CD4-positive, alpha-beta memory T cell (primary cell): ENCODE measurements at regions not wholly inside any gene's neighbourhood (a gene's known extent, or its start where the extent isn't known, plus 50 kb on each side); places are given as distances from the start of the nearest gene placed in this dataset.

ENCODE experiments used
- CTCF ChIA-PET: fragments of 350-600 bp; sonication (Branson Sonifier 250); formaldehyde crosslinking; loops from one replicate; lab custom pipeline; 2021; ENCODE audit warnings: inconsistent platforms; ENCODE audit not compliant: partially characterized antibody; lab: Charles Lee
- POLR2A ChIA-PET: fragments of 350-600 bp; sonication (Branson Sonifier 250); formaldehyde crosslinking; loops from one replicate; lab custom pipeline; 2021; ENCODE audit not compliant: partially characterized antibody; lab: Charles Lee
- DNase-seq, 5 donors: peaks; one replicate each; pipeline versions ENCODE4 v3.0.0 to v3.0.0-alpha.2; 2020 to 2022; ENCODE audit warnings: mixed read lengths in 1 of 5
- H3K27ac ChIP-seq: one replicate; pipeline ENCODE4 v1.7.0; 2013; ENCODE audit warnings: low read depth, low read length
- H3K27me3 ChIP-seq: 2 replicates; pipeline ENCODE4 v1.7.0; 2013; ENCODE audit warnings: mild to moderate bottlenecking, low read length, moderate library complexity; ENCODE audit not compliant: insufficient read depth
- H3K36me3 ChIP-seq: 2 replicates; pipeline ENCODE4 v1.7.0; 2013; ENCODE audit warnings: mild to moderate bottlenecking, low read length, moderate library complexity; ENCODE audit not compliant: insufficient read depth
- H3K4me1 ChIP-seq: 2 replicates; pipeline ENCODE4 v1.7.0; 2013; ENCODE audit warnings: mild to moderate bottlenecking, low read length, moderate library complexity; ENCODE audit not compliant: insufficient read depth
- H3K4me3 ChIP-seq, 2 donors: one replicate each; pipeline ENCODE4 v1.7.0; 2013; ENCODE audit warnings: low read length in 2 of 2, mild to moderate bottlenecking in 1 of 2
- H3K9me3 ChIP-seq, 2 donors: one replicate each; pipeline ENCODE4 v1.7.0; 2013; ENCODE audit warnings: low read length in 2 of 2, control low read depth in 1 of 2; ENCODE audit not compliant: control insufficient read depth in 1 of 2
- H3K27ac Mint-ChIP-seq, 7 donors: one replicate each; pipeline ENCODE4 v1.8.0; 2020 to 2021; ENCODE audit warnings: mixed read lengths in 7 of 7, mild to moderate bottlenecking in 6 of 7, inconsistent platforms in 3 of 7, moderate library complexity in 3 of 7
- H3K27me3 Mint-ChIP-seq, 2 donors: one replicate each; pipeline ENCODE4 v1.8.0; 2020 to 2021; ENCODE audit warnings: mixed read lengths in 2 of 2
- H3K36me3 Mint-ChIP-seq, 2 donors: one replicate each; pipeline ENCODE4 v1.8.0; 2020 to 2021; ENCODE audit warnings: mixed read lengths in 2 of 2, inconsistent platforms in 1 of 2, mild to moderate bottlenecking in 1 of 2
- H3K4me1 Mint-ChIP-seq, 4 donors: one replicate each; pipeline ENCODE4 v1.8.0; 2020 to 2021; ENCODE audit warnings: mixed read lengths in 4 of 4, mild to moderate bottlenecking in 1 of 4
- H3K4me3 Mint-ChIP-seq, 8 donors: one replicate each; pipeline ENCODE4 v1.8.0; 2020 to 2021; ENCODE audit warnings: mixed read lengths in 8 of 8, mild to moderate bottlenecking in 7 of 8, moderate library complexity in 6 of 8, inconsistent platforms in 3 of 8
- H3K9me3 Mint-ChIP-seq, 8 donors: one replicate each; pipeline ENCODE4 v1.8.0; 2020 to 2021; ENCODE audit warnings: mixed read lengths in 8 of 8, mild to moderate bottlenecking in 5 of 8, inconsistent platforms in 3 of 8, moderate library complexity in 1 of 8
- intact Hi-C: fragments of 100-400 bp; cut with micrococcal nuclease; formaldehyde crosslinking; loops from one replicate; pipeline ENCODE4 v1.15.1; 2023

- no peak overlapping the region for H3K27ac ChIP-seq
- no peaks in the 10 kb centered on the region for H3K36me3 ChIP-seq
- H3K4me1 ChIP-seq: no peaks in the 10 kb centered on the region
- H3K4me1 Mint-ChIP-seq: no peaks in the 10 kb centered on the region
- no peaks in the 10 kb centered on the region for H3K27me3 Mint-ChIP-seq
- POLR2A ChIA-PET: no interaction called here
- H3K9me3 Mint-ChIP-seq: no peaks in the 10 kb centered on the region
- no peaks in the 10 kb centered on the region for H3K36me3 Mint-ChIP-seq
- H3K27me3 ChIP-seq: no peaks in the 10 kb centered on the region
- no peak overlapping the region for H3K4me3 ChIP-seq
- no peaks in the 10 kb centered on the region for H3K9me3 ChIP-seq
- CTCF ChIA-PET: no interaction called here
- intact Hi-C loops: no loop called here
- no peak overlapping the region for H3K4me3 Mint-ChIP-seq
- H3K27ac Mint-ChIP-seq: no peak overlapping the region
- DNase-seq: no peak
Observed at GRCh38 chr13:38539632-38540031, 147.2 kb upstream of the FREM2 start.

GRCh38 chr13:38542601-38543000 is 144.3 kb upstream of the FREM2 start:
- Histone ChIP-seq H3K27me3 (no peaks in the 10 kb centered on the region), H3K4me3 (no peak overlapping the region), H3K4me1 (no peaks in the 10 kb centered on the region), H3K9me3 (no peaks in the 10 kb centered on the region), H3K27ac (no peak overlapping the region), H3K36me3 (no peaks in the 10 kb centered on the region)
- POLR2A ChIA-PET: no interaction called here
- Mint-ChIP-seq H3K4me3 (no peak overlapping the region), H3K9me3 (no peaks in the 10 kb centered on the region), H3K27ac (no peak overlapping the region), H3K4me1 (no peaks in the 10 kb centered on the region), H3K36me3 (no peaks in the 10 kb centered on the region), H3K27me3 (no peaks in the 10 kb centered on the region)
- intact Hi-C loops: no loop called here
- CTCF ChIA-PET: no interaction called here
- DNase-seq: no peak

- Histone ChIP-seq H3K9me3 (no peaks in the 10 kb centered on the region), H3K4me1 (no peaks in the 10 kb centered on the region), H3K36me3 (no peaks in the 10 kb centered on the region), H3K27me3 (no peaks in the 10 kb centered on the region), H3K27ac (no peak overlapping the region), H3K4me3 (no peak overlapping the region)
- intact Hi-C loops: no loop called here
- H3K4me3 Mint-ChIP-seq: no peak overlapping the region
- CTCF ChIA-PET: no interaction called here
- H3K36me3 Mint-ChIP-seq: no peaks in the 10 kb centered on the region
- DNase-seq: no peak
- H3K9me3 Mint-ChIP-seq: no peaks in the 10 kb centered on the region
- POLR2A ChIA-PET: no interaction called here
- no peak overlapping the region for H3K27ac Mint-ChIP-seq
- H3K27me3 Mint-ChIP-seq: no peaks in the 10 kb centered on the region
- H3K4me1 Mint-ChIP-seq: no peaks in the 10 kb centered on the region
Observed at GRCh38 chr13:38543561-38543960, 143.3 kb upstream of the FREM2 start.

GRCh38 chr13:38563739-38564138 is 123.1 kb upstream of the FREM2 start:
- H3K27ac Mint-ChIP-seq: no peak overlapping the region
- Histone ChIP-seq H3K9me3 (no peaks in the 10 kb centered on the region), H3K27me3 (no peaks in the 10 kb centered on the region), H3K27ac (no peak overlapping the region), H3K36me3 (no peaks in the 10 kb centered on the region), H3K4me3 (no peak overlapping the region), H3K4me1 (no peaks in the 10 kb centered on the region)
- POLR2A ChIA-PET: no interaction called here
- CTCF ChIA-PET: no interaction called here
- DNase-seq: no peak
- intact Hi-C loops: no loop called here
- no peak overlapping the region for H3K4me3 Mint-ChIP-seq
- peaks cover 0 to 2% (median under 1%) of the 10 kb centered on the region in 4 donors for H3K4me1 Mint-ChIP-seq
- no peaks in the 10 kb centered on the region for H3K36me3 Mint-ChIP-seq
- H3K27me3 Mint-ChIP-seq: peaks cover 2 to 3% of the 10 kb centered on the region in 2 donors
- H3K9me3 Mint-ChIP-seq: peaks cover 0 to 5% (median 0%) of the 10 kb centered on the region in 8 donors

- Histone ChIP-seq H3K4me1 (no peaks in the 10 kb centered on the region), H3K27me3 (no peaks in the 10 kb centered on the region), H3K4me3 (no peak overlapping the region), H3K9me3 (no peaks in the 10 kb centered on the region), H3K27ac (no peak overlapping the region), H3K36me3 (no peaks in the 10 kb centered on the region)
- POLR2A ChIA-PET: no interaction called here
- Mint-ChIP-seq H3K4me3 (no peak overlapping the region), H3K36me3 (no peaks in the 10 kb centered on the region), H3K27ac (peak overlapping the region in 1 of 7 donors; percentile 32), H3K27me3 (peaks cover 2 to 3% of the 10 kb centered on the region in 2 donors), H3K9me3 (peaks cover 0 to 5% (median 0%) of the 10 kb centered on the region in 8 donors), H3K4me1 (peaks cover 0 to 2% (median under 1%) of the 10 kb centered on the region in 4 donors)
- DNase-seq: no peak
- intact Hi-C loops: no loop called here
- CTCF ChIA-PET: no interaction called here
Observed at GRCh38 chr13:38564256-38565150, 122.4 kb upstream of the FREM2 start.

- H3K27ac Mint-ChIP-seq: no peak overlapping the region
- no peaks in the 10 kb centered on the region for H3K9me3 ChIP-seq
- H3K4me1 Mint-ChIP-seq: peaks cover 0 to 2% (median under 1%) of the 10 kb centered on the region in 4 donors
- POLR2A ChIA-PET: no interaction called here
- H3K4me1 ChIP-seq: no peaks in the 10 kb centered on the region
- no peak overlapping the region for H3K27ac ChIP-seq
- H3K4me3 Mint-ChIP-seq: no peak overlapping the region
- DNase-seq: no peak
- no peak overlapping the region for H3K4me3 ChIP-seq
- H3K36me3 Mint-ChIP-seq: no peaks in the 10 kb centered on the region
- no peaks in the 10 kb centered on the region for H3K27me3 ChIP-seq
- H3K36me3 ChIP-seq: no peaks in the 10 kb centered on the region
- CTCF ChIA-PET: interaction anchor here (0.7 kb wide), 1 partner anchor 294 kb away, joined by 3 read pairs; no protein-coding TSS in a partner anchor
- intact Hi-C loops: no loop called here
- peaks cover 0 to 3% of the 10 kb centered on the region in 2 donors for H3K27me3 Mint-ChIP-seq
- H3K9me3 Mint-ChIP-seq: peaks cover 0 to 7% (median 2%) of the 10 kb centered on the region in 8 donors
Observed at GRCh38 chr13:38566023-38566422, 120.9 kb upstream of the FREM2 start.

- POLR2A ChIA-PET: no interaction called here
- Histone ChIP-seq H3K4me3 (no peak overlapping the region), H3K27ac (no peak overlapping the region), H3K9me3 (no peaks in the 10 kb centered on the region), H3K36me3 (no peaks in the 10 kb centered on the region), H3K27me3 (no peaks in the 10 kb centered on the region), H3K4me1 (no peaks in the 10 kb centered on the region)
- Mint-ChIP-seq H3K4me1 (peaks cover 0 to 2% (median under 1%) of the 10 kb centered on the region in 4 donors), H3K4me3 (no peak overlapping the region), H3K27ac (no peak overlapping the region), H3K9me3 (peaks cover 0 to 6% (median 2%) of the 10 kb centered on the region in 8 donors), H3K27me3 (peaks cover 0 to 3% of the 10 kb centered on the region in 2 donors), H3K36me3 (no peaks in the 10 kb centered on the region)
- DNase-seq: no peak
- CTCF ChIA-PET: no interaction called here
- intact Hi-C loops: no loop called here
Observed at GRCh38 chr13:38566519-38566918, 120.4 kb upstream of the FREM2 start.
